Transverse colon (tissue), 4 donors: ENCODE measurements at regions not wholly inside any gene's neighbourhood (a gene's known extent, or its start where the extent isn't known, plus 50 kb on each side); places are given as distances from the start of the nearest gene placed in this dataset.

Source experiments
- DNase-seq: peaks from one replicate; pipeline ENCODE4 v3.0.0-alpha.2; 2019
- H3K27ac ChIP-seq, 4 donors: fragments of 200-600 bp; sonication (generic); 2 replicates each; pipeline ENCODE4 v1.5.1; 2016 to 2018; ENCODE audit warnings: inconsistent platforms in 4 of 4
- H3K27me3 ChIP-seq: fragments of 200-600 bp; sonication (generic); 2 replicates; pipeline ENCODE4 v1.5.1; 2017; ENCODE audit warnings: inconsistent platforms
- H3K36me3 ChIP-seq, 4 donors: fragments of 200-600 bp; sonication (generic); 2 replicates each; pipeline ENCODE4 v1.5.1; 2017 to 2019; ENCODE audit warnings: inconsistent platforms in 4 of 4
- H3K4me1 ChIP-seq, 4 donors: fragments of 200-600 bp; sonication (generic); 2 replicates each; pipeline ENCODE4 v1.5.1; 2017 to 2020; ENCODE audit warnings: inconsistent platforms in 4 of 4
- H3K4me3 ChIP-seq, 4 donors: fragments of 200-600 bp; sonication (generic); 1 replicate in 1 of 4; 2 replicates in 3 of 4; pipeline versions ENCODE4 v1.5.1 to v1.6.1; 2017 to 2019; ENCODE audit warnings: inconsistent platforms in 4 of 4
- H3K9me3 ChIP-seq, 2 donors: fragments of 200-600 bp; sonication (generic); 2 replicates each; pipeline ENCODE4 v1.5.1; 2017 to 2019; ENCODE audit warnings: inconsistent platforms in 2 of 2
- EP300 ChIP-seq: sonication (generic); formaldehyde crosslinking; IDR thresholded peaks from one replicate; pipeline ENCODE4 v1.6.1; 2017; ENCODE audit warnings: antibody characterized with exemption, low read depth
- POLR2A ChIP-seq: fragments of 450-650 bp; IDR thresholded peaks from one replicate; pipeline ENCODE4 v1.6.1; 2016; ENCODE audit warnings: antibody characterized with exemption, mild to moderate bottlenecking, moderate library complexity
- POLR2AphosphoS5 ChIP-seq, 3 donors: sonication (generic); formaldehyde crosslinking; IDR thresholded peaks; one replicate each; pipeline ENCODE4 v1.6.1; 2016; ENCODE audit warnings: antibody characterized with exemption in 3 of 3
- WGBS, 2 donors: methylation state at CpG; one replicate each; pipeline ENCODE4 v1.1.5; 2018; ENCODE audit warnings: low coverage in 1 of 2; 5-methylcytosine and 5-hydroxymethylcytosine counted together
- in situ Hi-C, 4 donors: fragments of 200-750 bp; cut with MboI; loops; one replicate each; pipeline versions ENCODE4 v1.15.0 to v1.15.1; 2017; ENCODE audit warnings: low sequenced_read_pairs in 3 of 4, low pct_ligation_motif_present in 1 of 4, low pct_unique_long_range_greater_than_20kb in 1 of 4
- intact Hi-C: fragments of 100-400 bp; cut with DNase I; formaldehyde crosslinking; loops from one replicate; pipeline ENCODE4 v1.15.1; 2023; ENCODE audit warnings: low total_unique reads
- TF ChIP-seq, protein P1 (sequence below), 5 experiments: fragments of 200-600 bp in 3 of 5; fragments of 450-650 bp in 2 of 5; sonication (generic) in 3 of 5; IDR thresholded peaks; 1 replicate in 2 of 5; 2 replicates in 3 of 5; pipeline ENCODE4 v1.5.1; 2016 to 2017; ENCODE audit warnings: antibody characterized with exemption in 5 of 5, inconsistent platforms in 3 of 5, mild to moderate bottlenecking in 2 of 5, moderate library complexity in 1 of 5

DNA sequence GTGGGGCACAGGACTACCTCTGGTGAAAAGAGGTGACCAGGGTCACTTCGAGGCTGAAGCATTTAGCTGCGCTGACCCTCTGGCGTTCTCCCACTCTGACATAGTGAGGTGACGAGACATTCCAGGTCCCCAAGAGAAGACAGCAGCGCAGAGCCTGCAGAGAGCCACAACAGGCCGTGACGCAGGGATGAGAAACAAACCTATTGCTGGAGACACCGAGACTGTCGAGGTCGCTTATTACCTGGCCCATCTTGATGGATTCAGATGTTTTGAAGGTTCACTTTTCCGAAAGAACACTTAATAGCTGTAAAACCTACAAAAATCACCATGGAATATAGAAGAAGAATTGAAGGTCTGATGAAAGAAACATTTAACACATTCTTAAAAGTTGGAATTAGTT, 466.3 kb downstream of the NR2F2 start:
- Histone ChIP-seq H3K4me3 (no peak overlapping the region), H3K36me3 (no peaks in the 10 kb centered on the region), H3K9me3 (no peaks in the 10 kb centered on the region), H3K27me3 (no peaks in the 10 kb centered on the region), H3K27ac (no peak overlapping the region), H3K4me1 (no peaks in the 10 kb centered on the region)
- intact Hi-C loops (no loop called here), in situ Hi-C loops (loop anchor here in 1 of 4 donors (25.0 kb wide), 1 partner anchor 90 kb away; no protein-coding TSS in a partner anchor)
- DNase-seq, result no peak
- TF ChIP-seq, protein P1, sequence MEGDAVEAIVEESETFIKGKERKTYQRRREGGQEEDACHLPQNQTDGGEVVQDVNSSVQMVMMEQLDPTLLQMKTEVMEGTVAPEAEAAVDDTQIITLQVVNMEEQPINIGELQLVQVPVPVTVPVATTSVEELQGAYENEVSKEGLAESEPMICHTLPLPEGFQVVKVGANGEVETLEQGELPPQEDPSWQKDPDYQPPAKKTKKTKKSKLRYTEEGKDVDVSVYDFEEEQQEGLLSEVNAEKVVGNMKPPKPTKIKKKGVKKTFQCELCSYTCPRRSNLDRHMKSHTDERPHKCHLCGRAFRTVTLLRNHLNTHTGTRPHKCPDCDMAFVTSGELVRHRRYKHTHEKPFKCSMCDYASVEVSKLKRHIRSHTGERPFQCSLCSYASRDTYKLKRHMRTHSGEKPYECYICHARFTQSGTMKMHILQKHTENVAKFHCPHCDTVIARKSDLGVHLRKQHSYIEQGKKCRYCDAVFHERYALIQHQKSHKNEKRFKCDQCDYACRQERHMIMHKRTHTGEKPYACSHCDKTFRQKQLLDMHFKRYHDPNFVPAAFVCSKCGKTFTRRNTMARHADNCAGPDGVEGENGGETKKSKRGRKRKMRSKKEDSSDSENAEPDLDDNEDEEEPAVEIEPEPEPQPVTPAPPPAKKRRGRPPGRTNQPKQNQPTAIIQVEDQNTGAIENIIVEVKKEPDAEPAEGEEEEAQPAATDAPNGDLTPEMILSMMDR (IDR thresholded peaks at IDR 0.05), result no peak
- no peak for TF ChIP-seq POLR2AphosphoS5 (IDR thresholded peaks at IDR 0.05)
- TF ChIP-seq POLR2A, result no peak
- TF ChIP-seq EP300, result no peak
- 89 to 100% methylated on average over 1 to 11 of the region's 11 CpGs for WGBS, 2 donors

DNA sequence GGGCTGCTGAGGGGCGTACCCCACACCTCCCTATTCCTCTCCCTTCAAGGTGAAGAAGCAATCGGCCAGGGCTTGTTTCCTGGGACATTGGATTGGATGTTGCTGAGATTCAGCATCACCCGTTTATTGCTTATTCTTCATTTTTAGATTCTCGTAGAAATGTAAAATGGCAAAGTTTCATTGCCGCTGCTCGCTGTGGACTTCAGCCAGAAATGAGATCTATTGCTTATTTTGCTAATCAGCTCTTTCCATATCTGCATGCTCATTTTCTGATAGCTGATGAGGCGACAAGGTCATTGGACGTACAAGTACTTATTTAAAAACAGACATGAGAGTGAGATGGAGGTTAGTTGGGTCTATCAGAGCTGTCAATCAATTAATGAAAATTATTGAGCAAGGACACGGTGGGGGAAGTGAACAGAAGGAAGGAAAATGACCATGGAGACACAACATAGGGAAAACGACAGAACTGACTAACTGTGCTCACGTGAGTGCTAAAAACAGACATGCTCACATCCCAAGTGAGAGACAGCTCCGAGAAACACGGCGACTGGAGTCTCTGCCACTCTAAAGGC, 471.2 kb downstream of the NR2F2 start:
- no peaks in the 10 kb centered on the region for H3K9me3 ChIP-seq
- no peaks in the 10 kb centered on the region for H3K27me3 ChIP-seq
- WGBS, 2 donors, result 85 to 98% methylated on average over 7 to 14 of the region's 14 CpGs
- DNase-seq, result no peak
- H3K4me1 ChIP-seq, result no peaks in the 10 kb centered on the region
- intact Hi-C loops (loop anchor here (10.0 kb wide), 1 partner anchor 207 kb away; no protein-coding TSS in a partner anchor), in situ Hi-C loops (no loop called here)
- no peak overlapping the region for H3K27ac ChIP-seq
- no peak for TF ChIP-seq EP300
- TF ChIP-seq POLR2A, result no peak
- TF ChIP-seq POLR2AphosphoS5 (IDR thresholded peaks at IDR 0.05), result no peak
- TF ChIP-seq, protein P1 (IDR thresholded peaks at IDR 0.05), result no peak
- H3K4me3 ChIP-seq, result no peak overlapping the region
- H3K36me3 ChIP-seq, result no peaks in the 10 kb centered on the region

DNA sequence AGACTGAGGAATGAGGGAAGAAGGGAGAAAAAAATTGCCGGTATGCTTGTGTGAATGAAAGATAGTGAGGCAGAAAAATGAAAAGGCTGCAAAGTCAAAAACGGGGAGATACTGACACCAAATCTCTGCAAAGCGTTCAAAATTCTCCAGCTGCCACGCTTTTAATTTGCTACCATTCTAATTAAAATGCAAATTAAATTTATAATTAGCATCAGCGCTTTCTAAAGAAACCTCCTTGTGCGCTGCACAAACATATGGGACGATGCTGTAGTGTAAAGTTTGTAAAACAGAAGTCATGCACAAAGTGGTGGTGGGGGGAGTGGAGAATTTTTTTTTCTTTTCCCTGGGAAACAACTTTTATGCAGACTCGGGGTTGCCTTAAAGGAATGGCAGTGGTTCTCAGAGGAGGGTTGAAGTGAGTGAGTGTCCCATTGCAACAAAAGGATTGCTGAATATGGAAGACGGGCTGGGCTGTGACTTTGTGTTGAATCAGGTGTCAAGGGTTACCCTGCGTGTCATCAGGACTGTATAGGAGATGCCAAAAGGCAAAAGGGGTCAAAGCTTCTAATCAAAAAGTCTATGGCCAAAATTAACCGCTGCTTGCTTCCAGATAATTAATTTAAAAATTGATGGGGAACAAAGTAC, 472.2 kb downstream of the NR2F2 start:
- H3K27me3 ChIP-seq, result no peaks in the 10 kb centered on the region
- H3K36me3 ChIP-seq, result no peaks in the 10 kb centered on the region
- in situ Hi-C loops, result no loop called here
- 76 to 79% methylated on average over 10 to 11 of the region's 11 CpGs for WGBS, 2 donors
- intact Hi-C loops, result loop anchor here (10.0 kb wide), 1 partner anchor 208 kb away; no protein-coding TSS in a partner anchor
- no peak overlapping the region for H3K4me3 ChIP-seq
- no peaks in the 10 kb centered on the region for H3K9me3 ChIP-seq
- no peak overlapping the region for H3K27ac ChIP-seq
- H3K4me1 ChIP-seq, result no peaks in the 10 kb centered on the region
- DNase-seq, result no peak
- TF ChIP-seq POLR2AphosphoS5 (IDR thresholded peaks at IDR 0.05) (no peak), POLR2A (no peak), EP300 (no peak)
- TF ChIP-seq, protein P1 (IDR thresholded peaks at IDR 0.05), result no peak

DNA sequence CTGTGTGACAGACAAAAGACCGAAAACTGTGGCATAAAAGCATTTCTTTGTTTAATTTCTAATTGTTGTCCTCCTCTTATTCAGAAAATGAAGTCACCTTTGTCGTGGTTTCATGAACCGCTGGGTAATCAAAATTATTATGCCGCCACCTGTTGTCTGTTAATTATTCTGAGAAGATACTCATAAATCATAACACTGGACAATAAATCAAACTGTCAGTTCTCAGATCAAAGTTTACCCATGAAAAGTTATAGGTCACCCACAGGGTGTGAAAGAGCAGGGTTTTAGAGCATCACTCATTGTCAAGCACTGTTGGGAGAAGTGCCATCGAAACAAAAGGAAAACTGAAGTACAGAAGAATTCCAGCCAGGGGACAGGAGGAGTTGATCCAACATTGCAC, 474.3 kb downstream of the NR2F2 start:
- in situ Hi-C loops, result no loop called here
- no peaks in the 10 kb centered on the region for H3K9me3 ChIP-seq

More for the DNA sequence above, 474.3 kb downstream of the NR2F2 start:
- H3K27me3 ChIP-seq, result no peaks in the 10 kb centered on the region
- no peaks in the 10 kb centered on the region for H3K4me1 ChIP-seq
- intact Hi-C loops, result loop anchor here (10.0 kb wide), 1 partner anchor 210 kb away; no protein-coding TSS in a partner anchor
- WGBS, 2 donors, result 47 to 61% methylated on average over 5 of the region's 5 CpGs
- no peaks in the 10 kb centered on the region for H3K36me3 ChIP-seq
- H3K27ac ChIP-seq, result no peak overlapping the region
- no peak for TF ChIP-seq POLR2A
- no peak for TF ChIP-seq EP300
- no peak for TF ChIP-seq POLR2AphosphoS5 (IDR thresholded peaks at IDR 0.05)
- TF ChIP-seq, protein P1 (IDR thresholded peaks at IDR 0.05), result no peak
- H3K4me3 ChIP-seq, result no peak overlapping the region
- DNase-seq, result no peak
